ENCODE measurements at regions not wholly inside any gene's neighbourhood (a gene's known extent, or its start where the extent isn't known, plus 50 kb on each side); places are given as distances from the start of the nearest gene placed in this dataset.

GRCh38 chr1:218494449-218494852, 149.3 kb downstream of the TGFB2 start:
- Histone ChIP-seq H3K27me3 (ENCODE audit: control insufficient read depth, insufficient read depth, low read length) (no peaks in the 10 kb centered on the region), H3K36me3 (ENCODE audit: control insufficient read depth, insufficient read depth, low read length) (no peaks in the 10 kb centered on the region), H3K4me3 (ENCODE audit: low read depth, low read length) (no peak overlapping the region)
- no peak for TF ChIP-seq CTCF (IDR thresholded peaks at IDR 0.05; ENCODE audit: insufficient read depth, low read length, severe bottlenecking)
- FAIRE-seq = no peak
- DNase-seq (ENCODE audit: low read depth) = no peak

- no peaks in the 10 kb centered on the region for H3K27me3 ChIP-seq (ENCODE audit: control insufficient read depth, insufficient read depth, low read length)
- TF ChIP-seq CTCF (IDR thresholded peaks at IDR 0.05; ENCODE audit: insufficient read depth, low read length, severe bottlenecking) = no peak
- H3K4me3 ChIP-seq (ENCODE audit: low read depth, low read length) = no peak overlapping the region
- FAIRE-seq (no peak), DNase-seq (ENCODE audit: low read depth) (no peak)
- H3K36me3 ChIP-seq (ENCODE audit: control insufficient read depth, insufficient read depth, low read length) = no peaks in the 10 kb centered on the region
These were observed 150.8 kb downstream of the TGFB2 start for GRCh38 chr1:218495931-218496330.

DNA sequence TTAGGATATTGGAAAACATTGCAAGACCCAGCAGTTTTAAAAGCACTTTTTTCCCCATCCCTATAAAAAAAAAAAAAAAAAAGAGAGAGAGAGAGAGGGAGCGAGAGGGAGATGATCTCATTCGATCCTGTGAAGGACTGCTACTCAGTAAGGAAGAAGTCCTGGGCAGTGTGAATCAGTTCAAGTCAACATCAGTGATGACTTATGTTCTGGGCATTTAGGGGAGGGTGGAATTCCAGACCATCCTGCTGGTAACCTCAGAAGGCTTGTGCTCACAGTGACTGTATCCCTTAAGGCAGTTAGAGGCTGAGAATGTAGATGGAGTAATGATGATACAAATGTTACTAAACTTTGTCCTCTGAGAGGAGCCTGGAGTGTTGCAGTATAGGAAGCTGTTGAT, 151.4 kb downstream of the TGFB2 start:
- DNase-seq (ENCODE audit: low read depth) (peak; percentile 100), FAIRE-seq (peak; percentile 99)
- Histone ChIP-seq H3K27me3 (ENCODE audit: control insufficient read depth, insufficient read depth, low read length) (no peaks in the 10 kb centered on the region), H3K4me3 (ENCODE audit: low read depth, low read length) (no peak overlapping the region), H3K36me3 (ENCODE audit: control insufficient read depth, insufficient read depth, low read length) (no peaks in the 10 kb centered on the region)
- no peak for TF ChIP-seq CTCF (IDR thresholded peaks at IDR 0.05; ENCODE audit: insufficient read depth, low read length, severe bottlenecking)

GRCh38 chr1:218498056-218498938, 153.2 kb downstream of the TGFB2 start:
- Histone ChIP-seq H3K27me3 (ENCODE audit: control insufficient read depth, insufficient read depth, low read length) (no peaks in the 10 kb centered on the region), H3K36me3 (ENCODE audit: control insufficient read depth, insufficient read depth, low read length) (no peaks in the 10 kb centered on the region), H3K4me3 (ENCODE audit: low read depth, low read length) (no peak overlapping the region)
- FAIRE-seq (peak; percentile 7), DNase-seq (ENCODE audit: low read depth) (peak; percentile 83)
- TF ChIP-seq CTCF (IDR thresholded peaks at IDR 0.05; ENCODE audit: insufficient read depth, low read length, severe bottlenecking) = no peak

GRCh38 chr1:218499011-218499691, 154.0 kb downstream of the TGFB2 start:
- DNase-seq (ENCODE audit: low read depth) (peak; percentile 65), FAIRE-seq (no peak)
- TF ChIP-seq CTCF (IDR thresholded peaks at IDR 0.05; ENCODE audit: insufficient read depth, low read length, severe bottlenecking) = no peak
- no peaks in the 10 kb centered on the region for H3K36me3 ChIP-seq (ENCODE audit: control insufficient read depth, insufficient read depth, low read length)
- H3K4me3 ChIP-seq (ENCODE audit: low read depth, low read length) = no peak overlapping the region
- no peaks in the 10 kb centered on the region for H3K27me3 ChIP-seq (ENCODE audit: control insufficient read depth, insufficient read depth, low read length)

Measured in bronchial epithelial cell (primary cell).